Panc1 (cell line): ENCODE measurements at regions not wholly inside any gene's neighbourhood (a gene's known extent, or its start where the extent isn't known, plus 50 kb on each side); places are given as distances from the start of the nearest gene placed in this dataset.
A peak's percentile ranks its signal among the peaks of the same experiment; 100 is the strongest.

ENCODE experiments used
- ATAC-seq: fragments of 200-7000 bp; cut with Tn5 transposase; 2 replicates; pipeline ENCODE4 v1.9.1; 2020; ENCODE audit warnings: mild to moderate bottlenecking, moderate library complexity
- BruUV-seq: library from RNA; stranded (reverse); fragments of 400-500 nt; replicated peaks from 2 replicates; lab custom pipeline; 2021; lab: Mats Ljungman, UMichigan
- CTCF ChIA-PET: fragments of 300-600 bp; sonication (Branson Sonifier 250); formaldehyde crosslinking; loops from one replicate; lab custom pipeline; 2022; ENCODE audit warnings: antibody characterized with exemption; lab: Charles Lee
- POLR2A ChIA-PET: fragments of 300-600 bp; sonication (Branson Sonifier 250); formaldehyde crosslinking; loops from one replicate; lab custom pipeline; 2022; ENCODE audit warnings: antibody characterized with exemption; lab: Charles Lee
- DNase-seq: peaks from one replicate; pipeline ENCODE4 v3.0.0-alpha.2; 2010; ENCODE audit warnings: low read depth, low spot score
- H3K27ac ChIP-seq: 2 replicates; pipeline ENCODE4 v1.5.1; 2011; ENCODE audit warnings: mild to moderate bottlenecking, low read length, inconsistent platforms
- H3K27me3 ChIP-seq: fragments of 200-500 bp; sonication (Bioruptor generic); 2 replicates; pipeline ENCODE4 v1.6.0; 2014; ENCODE audit warnings: low read length, inconsistent platforms; ENCODE audit not compliant: control insufficient read depth, insufficient read depth
- H3K36me3 ChIP-seq: fragments of 200-500 bp; sonication (Bioruptor generic); 2 replicates; pipeline ENCODE4 v1.5.1; 2014; ENCODE audit warnings: inconsistent platforms, mild to moderate bottlenecking, low read length, moderate library complexity; ENCODE audit not compliant: control insufficient read depth, insufficient read depth
- H3K4me1 ChIP-seq: 2 replicates; pipeline ENCODE4 v1.5.1; 2011; ENCODE audit warnings: inconsistent platforms, mild to moderate bottlenecking, low read length, moderate library complexity; ENCODE audit not compliant: control insufficient read depth, insufficient read depth
- H3K4me3 ChIP-seq, 2 experiments: 2 replicates each; pipeline ENCODE4 v1.5.1; 2011 to 2012; ENCODE audit warnings: low read depth in 2 of 2, low read length in 2 of 2, mild to moderate bottlenecking in 2 of 2, inconsistent platforms in 1 of 2, moderate library complexity in 1 of 2
- H3K9me3 ChIP-seq: fragments of 200-500 bp; sonication (Bioruptor generic); 2 replicates; pipeline ENCODE4 v1.5.1; 2014; ENCODE audit warnings: low read depth, mild to moderate bottlenecking, inconsistent platforms, low read length, moderate library complexity; ENCODE audit not compliant: control insufficient read depth, insufficient read depth
- CTCF ChIP-seq: fragments of 450-650 bp; IDR thresholded peaks from 2 replicates; pipeline ENCODE4 v1.5.1; 2017; ENCODE audit warnings: mild to moderate bottlenecking
- POLR2AphosphoS5 ChIP-seq: IDR thresholded peaks from 2 replicates; pipeline ENCODE4 v1.6.1; 2012; ENCODE audit warnings: mild to moderate bottlenecking, low read depth, low read length, moderate library complexity
- REST ChIP-seq, 2 experiments: IDR thresholded peaks; 2 replicates each; pipeline ENCODE4 v1.6.1; 2011 to 2012; ENCODE audit warnings: low read depth in 2 of 2, control low read depth in 1 of 2, low read length in 1 of 2, mild to moderate bottlenecking in 1 of 2, moderate library complexity in 1 of 2; ENCODE audit not compliant: insufficient read depth in 1 of 2
- SIN3A ChIP-seq: IDR thresholded peaks from 2 replicates; pipeline ENCODE4 v1.6.1; 2012; ENCODE audit warnings: low read depth, mild to moderate bottlenecking, low read length, moderate library complexity, borderline replicate concordance; ENCODE audit not compliant: insufficient read depth
- TCF7L2 ChIP-seq: IDR thresholded peaks from 2 replicates; pipeline ENCODE4 v1.6.1; 2011; ENCODE audit warnings: mild to moderate bottlenecking, low read depth, low read length, inconsistent platforms
- in situ Hi-C: cut with HindIII; loops from 2 replicates; pipeline ENCODE4 v1.10.0; 2016; ENCODE audit warnings: low sequenced_read_pairs, low pct_unique_long_range_greater_than_20kb
- intact Hi-C: fragments of 100-400 bp; cut with micrococcal nuclease; formaldehyde crosslinking; loops from one replicate; pipeline ENCODE4 v1.10.0; 2022; ENCODE audit not compliant: unreplicated experiment

GRCh38 chr2:48104418-48104817 lies 198.1 kb upstream of the FBXO11 start:
- Histone ChIP-seq H3K36me3 (no peaks in the 10 kb centered on the region), H3K4me3 (no peak overlapping the region), H3K27me3 (0 out of 2 replicates have a peak, but pooled peaks cover 2% of the 10 kb centered on the region), H3K27ac (no peak overlapping the region), H3K9me3 (no peaks in the 10 kb centered on the region), H3K4me1 (peaks cover 13% of the 10 kb centered on the region)
- in situ Hi-C loops (no loop called here), intact Hi-C loops (no loop called here)
- no peak for TF ChIP-seq POLR2AphosphoS5
- no peak for TF ChIP-seq SIN3A
- TF ChIP-seq CTCF: no peak
- TF ChIP-seq TCF7L2: no peak
- TF ChIP-seq REST (IDR thresholded peaks at IDR 0.05; ENCODE audit: insufficient read depth in 1 of 2, low read depth in 2 of 2, low read length in 1 of 2): no peak
- POLR2A ChIA-PET: no interaction called here
- ATAC-seq (no peak), DNase-seq (no peak)
- CTCF ChIA-PET: interaction anchor here (0.6 kb wide), 1 partner anchor 244 kb away, joined by 18 read pairs; no protein-coding TSS in a partner anchor
- no TSS peak for BruUV-seq

- intact Hi-C loops: loop anchor here (1.0 to 2.0 kb wide), 2 partner anchors 199 to 249 kb away; partner anchors contain the start of gene FBXO11
- TF ChIP-seq SIN3A: no peak
- no peak for TF ChIP-seq POLR2AphosphoS5
- no peak for TF ChIP-seq TCF7L2
- TF ChIP-seq CTCF: no peak
- TF ChIP-seq REST (IDR thresholded peaks at IDR 0.05; ENCODE audit: insufficient read depth in 1 of 2, low read depth in 2 of 2, low read length in 1 of 2): no peak
- Histone ChIP-seq H3K4me3 (peak overlapping the region in 1 of 2 experiments; percentile 42; a peak in 2 of 4 replicates), H3K27ac (no peak overlapping the region), H3K36me3 (no peaks in the 10 kb centered on the region), H3K4me1 (peaks cover 18% of the 10 kb centered on the region), H3K27me3 (0 out of 2 replicates have a peak, but pooled peaks cover 2% of the 10 kb centered on the region), H3K9me3 (no peaks in the 10 kb centered on the region)
- no TSS peak for BruUV-seq
- in situ Hi-C loops: no loop called here
- no peak for DNase-seq
- CTCF ChIA-PET: no interaction called here
- ATAC-seq: peak; percentile 31; the same call in 1 of the 2 replicates
- POLR2A ChIA-PET: interaction anchor here (0.5 kb wide), 1 partner anchor 199 kb away, joined by 3 read pairs; no protein-coding TSS in a partner anchor
Observed at GRCh38 chr2:48105848-48106247, 199.6 kb upstream of the FBXO11 start.
